Fibroblast of lung (primary cell): ENCODE measurements at regions not wholly inside any gene's neighbourhood (a gene's known extent, or its start where the extent isn't known, plus 50 kb on each side); places are given as distances from the start of the nearest gene placed in this dataset.

Experiments
- DNase-seq, 2 donors: peaks; one replicate each; pipeline versions ENCODE4 v3.0.0 to v3.0.0-alpha.2; 2010; ENCODE audit warnings: low read depth in 2 of 2
- H2AFZ ChIP-seq: 2 replicates; pipeline ENCODE4 v1.5.1; 2012; ENCODE audit warnings: low read length, control low read depth, inconsistent platforms
- H3K27ac ChIP-seq: 2 replicates; pipeline ENCODE4 v1.5.1; 2011; ENCODE audit warnings: low read length, control low read depth; ENCODE audit not compliant: insufficient read depth
- H3K27me3 ChIP-seq: 2 replicates; pipeline ENCODE4 v1.5.1; 2011; ENCODE audit warnings: mild to moderate bottlenecking, low read length; ENCODE audit not compliant: control insufficient read depth, insufficient read depth
- H3K36me3 ChIP-seq: 2 replicates; pipeline ENCODE4 v1.5.1; 2011; ENCODE audit warnings: low read length; ENCODE audit not compliant: control insufficient read depth, insufficient read depth
- H3K4me1 ChIP-seq: 2 replicates; pipeline ENCODE4 v1.5.1; 2011; ENCODE audit warnings: low read length; ENCODE audit not compliant: control insufficient read depth, insufficient read depth; ENCODE audit errors: extremely low read depth
- H3K4me2 ChIP-seq: 2 replicates; pipeline ENCODE4 v1.5.1; 2011; ENCODE audit warnings: low read length, control low read depth; ENCODE audit not compliant: insufficient read depth; ENCODE audit errors: extremely low read depth
- H3K4me3 ChIP-seq, 4 experiments: fragments of 200-600 bp in 1 of 4; sonication (generic) in 1 of 4; replicated peaks in 1 of 4; 2 replicates each; pipeline ENCODE4 v1.5.1; 2011 to 2016; ENCODE audit warnings: low read length in 4 of 4, low read depth in 3 of 4, mild to moderate bottlenecking in 3 of 4, control low read depth in 2 of 4, inconsistent platforms in 1 of 4, mixed read lengths in 1 of 4; ENCODE audit not compliant: insufficient read depth in 1 of 4; ENCODE audit errors: control extremely low read depth in 1 of 4
- H3K79me2 ChIP-seq: 2 replicates; pipeline ENCODE4 v1.5.1; 2012; ENCODE audit warnings: mild to moderate bottlenecking, low read length, inconsistent platforms; ENCODE audit not compliant: control insufficient read depth, insufficient read depth
- H3K9ac ChIP-seq: 2 replicates; pipeline ENCODE4 v1.5.1; 2011; ENCODE audit warnings: mild to moderate bottlenecking, low read length, control low read depth; ENCODE audit not compliant: insufficient read depth
- H3K9me3 ChIP-seq: 2 replicates; pipeline ENCODE4 v1.5.1; 2012; ENCODE audit warnings: low read depth, low read length; ENCODE audit not compliant: control insufficient read depth, insufficient read depth
- H4K20me1 ChIP-seq: 2 replicates; pipeline ENCODE4 v1.5.1; 2011; ENCODE audit warnings: low read length; ENCODE audit not compliant: control insufficient read depth, insufficient read depth; ENCODE audit errors: extremely low read depth
- EZH2 ChIP-seq: IDR thresholded peaks from 2 replicates; pipeline ENCODE4 v1.5.1; 2012; ENCODE audit warnings: low read length, control low read depth, mild to moderate bottlenecking; ENCODE audit errors: missing control alignments
- TF ChIP-seq, protein P1 (sequence below), 2 donors: IDR thresholded peaks in 1 of 2; conservative IDR thresholded peaks in 1 of 2; 1 replicate in 1 of 2; 2 replicates in 1 of 2; pipeline ENCODE4 v1.5.1; 2011 to 2012; ENCODE audit warnings: low read length in 2 of 2, control low read depth in 1 of 2, inconsistent platforms in 1 of 2, low read depth in 1 of 2, mild to moderate bottlenecking in 1 of 2

DNA sequence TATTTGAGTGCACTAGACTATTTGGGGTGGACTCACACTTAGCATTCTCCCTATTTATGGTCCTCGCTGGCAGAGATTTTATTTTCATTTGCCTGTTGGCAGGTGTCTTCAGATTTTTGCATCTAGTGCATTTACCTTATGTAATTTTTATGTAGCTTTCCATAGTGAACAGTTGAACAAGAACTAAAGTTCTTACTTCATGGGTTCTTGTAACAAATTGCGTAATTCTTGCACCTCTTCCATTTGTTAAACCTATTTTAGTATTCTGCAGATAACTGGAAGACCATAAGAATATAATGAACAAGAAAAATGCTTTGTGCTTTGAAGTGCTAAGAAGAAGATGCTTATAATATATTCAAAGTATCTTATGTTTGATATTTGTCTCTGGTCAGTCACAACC, 252.8 kb upstream of the MMS22L start:
- no peaks in the 10 kb centered on the region for H3K79me2 ChIP-seq
- no peak overlapping the region for H3K9ac ChIP-seq
- H2AFZ ChIP-seq: no peak overlapping the region
- TF ChIP-seq, protein P1, sequence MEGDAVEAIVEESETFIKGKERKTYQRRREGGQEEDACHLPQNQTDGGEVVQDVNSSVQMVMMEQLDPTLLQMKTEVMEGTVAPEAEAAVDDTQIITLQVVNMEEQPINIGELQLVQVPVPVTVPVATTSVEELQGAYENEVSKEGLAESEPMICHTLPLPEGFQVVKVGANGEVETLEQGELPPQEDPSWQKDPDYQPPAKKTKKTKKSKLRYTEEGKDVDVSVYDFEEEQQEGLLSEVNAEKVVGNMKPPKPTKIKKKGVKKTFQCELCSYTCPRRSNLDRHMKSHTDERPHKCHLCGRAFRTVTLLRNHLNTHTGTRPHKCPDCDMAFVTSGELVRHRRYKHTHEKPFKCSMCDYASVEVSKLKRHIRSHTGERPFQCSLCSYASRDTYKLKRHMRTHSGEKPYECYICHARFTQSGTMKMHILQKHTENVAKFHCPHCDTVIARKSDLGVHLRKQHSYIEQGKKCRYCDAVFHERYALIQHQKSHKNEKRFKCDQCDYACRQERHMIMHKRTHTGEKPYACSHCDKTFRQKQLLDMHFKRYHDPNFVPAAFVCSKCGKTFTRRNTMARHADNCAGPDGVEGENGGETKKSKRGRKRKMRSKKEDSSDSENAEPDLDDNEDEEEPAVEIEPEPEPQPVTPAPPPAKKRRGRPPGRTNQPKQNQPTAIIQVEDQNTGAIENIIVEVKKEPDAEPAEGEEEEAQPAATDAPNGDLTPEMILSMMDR (conservative IDR thresholded peaks at IDR 0.05 in 1 of 2, IDR thresholded peaks at IDR 0.05 in 1 of 2; ENCODE audit: low read depth in 1 of 2, low read length in 2 of 2): no peak
- TF ChIP-seq EZH2: no peak
- H3K4me3 ChIP-seq: no peak overlapping the region
- no peak for DNase-seq
- H4K20me1 ChIP-seq: no peaks in the 10 kb centered on the region
- H3K27me3 ChIP-seq: no peaks in the 10 kb centered on the region
- no peaks in the 10 kb centered on the region for H3K4me1 ChIP-seq
- H3K27ac ChIP-seq: no peak overlapping the region
- H3K9me3 ChIP-seq: no peaks in the 10 kb centered on the region
- no peaks in the 10 kb centered on the region for H3K36me3 ChIP-seq
- no peak overlapping the region for H3K4me2 ChIP-seq

DNA sequence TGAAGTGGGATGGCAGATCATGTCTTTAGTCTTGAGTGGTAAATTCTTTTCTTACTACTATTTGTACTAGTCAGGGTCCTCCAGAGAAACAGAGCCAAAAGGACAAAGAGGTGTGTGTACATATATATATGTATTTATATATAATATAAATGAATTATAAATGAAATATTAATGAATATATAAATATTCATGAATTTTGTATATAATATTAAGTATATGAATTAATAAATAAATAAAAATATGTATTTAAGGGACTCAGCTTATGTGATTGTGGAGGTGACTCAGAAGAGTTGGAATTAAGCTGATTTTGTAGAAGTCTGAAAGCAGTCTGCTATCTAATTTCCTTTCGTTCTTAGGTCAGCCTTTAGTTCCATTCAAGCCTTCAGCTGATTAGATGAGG, 265.3 kb upstream of the MMS22L start:
- Histone ChIP-seq H3K4me3 (no peak overlapping the region), H3K9ac (no peak overlapping the region), H3K36me3 (no peaks in the 10 kb centered on the region), H4K20me1 (no peaks in the 10 kb centered on the region), H3K27ac (no peak overlapping the region), H3K9me3 (no peaks in the 10 kb centered on the region), H3K4me2 (no peak overlapping the region), H2AFZ (no peak overlapping the region), H3K79me2 (no peaks in the 10 kb centered on the region), H3K4me1 (no peaks in the 10 kb centered on the region), H3K27me3 (no peaks in the 10 kb centered on the region)
- TF ChIP-seq, protein P1 (conservative IDR thresholded peaks at IDR 0.05 in 1 of 2, IDR thresholded peaks at IDR 0.05 in 1 of 2; ENCODE audit: low read depth in 1 of 2, low read length in 2 of 2): no peak
- no peak for TF ChIP-seq EZH2
- DNase-seq: no peak

DNA sequence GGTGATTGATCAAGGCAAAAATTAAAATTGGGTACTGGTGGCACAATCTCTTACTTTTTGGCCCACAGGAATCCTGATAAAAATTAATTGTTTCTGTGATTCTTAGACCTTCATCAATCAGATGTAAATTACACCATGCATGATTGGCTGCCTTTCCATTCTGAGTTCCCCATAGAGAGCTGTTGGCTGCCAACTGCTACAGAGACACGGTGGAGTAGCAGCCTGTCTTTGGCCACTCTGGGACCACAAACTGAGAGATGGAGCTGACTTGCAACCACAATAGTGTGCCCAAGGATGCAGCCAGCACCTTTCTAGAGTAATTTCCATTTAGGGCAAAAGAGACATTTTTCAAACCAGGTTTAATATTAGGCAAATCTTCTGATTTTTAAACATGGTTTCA, 274.3 kb upstream of the MMS22L start:
- H3K4me1 ChIP-seq: no peaks in the 10 kb centered on the region
- H3K79me2 ChIP-seq: no peaks in the 10 kb centered on the region
- no peaks in the 10 kb centered on the region for H3K9me3 ChIP-seq
- no peak overlapping the region for H3K4me3 ChIP-seq
- no peak for TF ChIP-seq EZH2
- TF ChIP-seq, protein P1 (conservative IDR thresholded peaks at IDR 0.05 in 1 of 2, IDR thresholded peaks at IDR 0.05 in 1 of 2; ENCODE audit: low read depth in 1 of 2, low read length in 2 of 2): no peak
- DNase-seq: no peak
- no peaks in the 10 kb centered on the region for H4K20me1 ChIP-seq
- H3K9ac ChIP-seq: no peak overlapping the region
- H3K27ac ChIP-seq: no peak overlapping the region
- H3K4me2 ChIP-seq: no peak overlapping the region
- H2AFZ ChIP-seq: no peak overlapping the region
- no peaks in the 10 kb centered on the region for H3K27me3 ChIP-seq
- H3K36me3 ChIP-seq: no peaks in the 10 kb centered on the region
